ENCODE measurements at regions not wholly inside any gene's neighbourhood (a gene's known extent, or its start where the extent isn't known, plus 50 kb on each side); places are given as distances from the start of the nearest gene placed in this dataset.

DNA sequence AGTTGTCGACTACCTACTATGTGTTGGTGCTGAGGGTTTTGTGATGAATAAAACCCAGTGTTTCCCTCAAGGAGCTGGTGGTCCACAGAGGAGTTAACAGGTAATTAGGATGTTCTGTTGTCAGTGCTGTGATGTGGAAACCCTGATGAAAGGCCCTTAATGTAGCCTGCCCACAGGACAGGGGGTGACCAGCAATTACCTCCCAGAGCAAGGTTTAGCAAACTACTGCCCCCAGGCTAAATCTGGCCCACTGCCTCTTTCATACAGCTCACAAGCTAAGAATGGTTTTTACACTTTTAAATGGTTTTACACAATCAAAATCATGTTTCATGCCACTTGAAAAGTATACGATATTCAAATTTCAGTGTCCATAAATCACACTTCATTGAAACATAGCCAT, 536.2 kb downstream of the MIAT start:
- DNase-seq (ENCODE audit: insufficient read length, low spot score) (no peak), FAIRE-seq (no peak)
- TF ChIP-seq, protein P1, sequence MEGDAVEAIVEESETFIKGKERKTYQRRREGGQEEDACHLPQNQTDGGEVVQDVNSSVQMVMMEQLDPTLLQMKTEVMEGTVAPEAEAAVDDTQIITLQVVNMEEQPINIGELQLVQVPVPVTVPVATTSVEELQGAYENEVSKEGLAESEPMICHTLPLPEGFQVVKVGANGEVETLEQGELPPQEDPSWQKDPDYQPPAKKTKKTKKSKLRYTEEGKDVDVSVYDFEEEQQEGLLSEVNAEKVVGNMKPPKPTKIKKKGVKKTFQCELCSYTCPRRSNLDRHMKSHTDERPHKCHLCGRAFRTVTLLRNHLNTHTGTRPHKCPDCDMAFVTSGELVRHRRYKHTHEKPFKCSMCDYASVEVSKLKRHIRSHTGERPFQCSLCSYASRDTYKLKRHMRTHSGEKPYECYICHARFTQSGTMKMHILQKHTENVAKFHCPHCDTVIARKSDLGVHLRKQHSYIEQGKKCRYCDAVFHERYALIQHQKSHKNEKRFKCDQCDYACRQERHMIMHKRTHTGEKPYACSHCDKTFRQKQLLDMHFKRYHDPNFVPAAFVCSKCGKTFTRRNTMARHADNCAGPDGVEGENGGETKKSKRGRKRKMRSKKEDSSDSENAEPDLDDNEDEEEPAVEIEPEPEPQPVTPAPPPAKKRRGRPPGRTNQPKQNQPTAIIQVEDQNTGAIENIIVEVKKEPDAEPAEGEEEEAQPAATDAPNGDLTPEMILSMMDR (IDR thresholded peaks at IDR 0.05; ENCODE audit: insufficient read depth, missing control alignments), result no peak

DNA sequence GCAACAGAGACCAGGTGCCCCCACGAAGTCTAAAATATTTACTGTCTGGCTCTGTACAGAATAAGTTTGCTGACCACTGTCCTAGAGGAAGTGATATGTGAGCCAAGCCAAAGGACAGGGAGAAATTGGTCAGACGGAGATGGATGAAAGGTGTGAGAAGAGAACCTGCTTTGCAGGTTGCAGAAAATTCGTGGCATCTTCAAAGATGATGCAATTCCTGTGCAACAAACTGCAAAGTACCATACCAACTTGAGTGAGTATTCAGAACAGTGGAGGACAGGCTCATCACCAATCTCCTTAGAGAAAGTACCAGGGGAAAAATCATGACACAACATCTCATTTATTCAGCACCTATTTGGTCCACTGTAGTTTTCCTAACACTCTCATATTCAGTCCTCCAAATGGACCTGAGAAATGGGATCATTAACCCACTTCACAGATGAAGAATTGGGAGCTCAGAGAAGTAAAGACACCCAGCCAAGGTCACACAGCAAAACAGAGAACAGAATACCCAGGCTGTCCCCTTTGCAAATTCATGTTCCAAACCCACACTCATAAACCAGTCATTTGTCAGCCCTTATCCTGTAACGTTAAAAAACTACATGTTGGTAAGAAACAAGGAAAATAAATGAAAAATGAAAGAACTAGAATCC, 536.8 kb downstream of the MIAT start:
- no peak for FAIRE-seq

DNA sequence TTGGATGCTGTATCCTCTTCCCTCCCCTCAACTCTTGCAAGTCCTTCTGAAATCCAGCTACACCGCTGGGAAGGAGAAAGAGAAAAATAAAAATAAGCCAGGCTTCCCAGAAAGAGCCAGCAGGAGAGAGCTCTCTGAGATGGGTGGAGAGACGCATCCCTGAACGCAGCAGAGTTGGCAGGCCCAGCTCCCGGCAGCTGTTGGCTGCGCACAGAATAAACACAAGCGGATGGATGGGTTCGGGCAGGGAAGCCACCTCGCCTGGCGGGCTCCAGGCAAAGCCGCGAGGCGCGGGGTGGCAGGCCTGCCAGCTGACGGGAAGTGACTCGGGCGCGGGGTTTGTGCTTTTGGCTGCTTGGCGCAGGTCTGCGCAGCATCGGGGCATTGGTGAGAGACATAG, 537.7 kb downstream of the MIAT start:
- FAIRE-seq, result no peak
- DNase-seq (ENCODE audit: insufficient read length, low spot score), result no peak
- TF ChIP-seq, protein P1 (IDR thresholded peaks at IDR 0.05; ENCODE audit: insufficient read depth, missing control alignments), result no peak

More for the DNA sequence above, 536.8 kb downstream of the MIAT start:
- TF ChIP-seq, protein P1 (IDR thresholded peaks at IDR 0.05; ENCODE audit: insufficient read depth, missing control alignments), result no peak
- no peak for DNase-seq (ENCODE audit: insufficient read length, low spot score)

DNA sequence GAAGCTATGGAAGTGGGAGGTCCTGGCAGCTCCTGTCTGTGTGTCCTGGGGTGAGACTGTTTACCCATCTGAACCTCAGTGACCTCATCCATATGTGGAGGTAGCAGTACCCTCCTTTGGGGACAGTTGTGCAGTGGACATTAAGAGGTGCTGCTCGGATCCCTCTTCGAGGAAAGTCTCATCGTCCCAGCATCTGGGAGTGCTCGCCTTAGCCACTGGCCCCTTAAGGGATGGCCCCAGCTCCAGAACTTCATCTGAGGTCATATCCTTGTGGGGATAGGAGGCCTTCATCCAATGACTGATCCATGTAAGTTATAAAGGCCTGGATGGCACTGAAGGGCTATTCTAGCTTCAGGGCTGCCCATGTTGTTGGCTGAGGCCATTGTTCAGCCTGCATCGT, 538.1 kb downstream of the MIAT start:
- FAIRE-seq (no peak), DNase-seq (ENCODE audit: insufficient read length, low spot score) (no peak)
- TF ChIP-seq, protein P1 (IDR thresholded peaks at IDR 0.05; ENCODE audit: insufficient read depth, missing control alignments), result no peak

DNA sequence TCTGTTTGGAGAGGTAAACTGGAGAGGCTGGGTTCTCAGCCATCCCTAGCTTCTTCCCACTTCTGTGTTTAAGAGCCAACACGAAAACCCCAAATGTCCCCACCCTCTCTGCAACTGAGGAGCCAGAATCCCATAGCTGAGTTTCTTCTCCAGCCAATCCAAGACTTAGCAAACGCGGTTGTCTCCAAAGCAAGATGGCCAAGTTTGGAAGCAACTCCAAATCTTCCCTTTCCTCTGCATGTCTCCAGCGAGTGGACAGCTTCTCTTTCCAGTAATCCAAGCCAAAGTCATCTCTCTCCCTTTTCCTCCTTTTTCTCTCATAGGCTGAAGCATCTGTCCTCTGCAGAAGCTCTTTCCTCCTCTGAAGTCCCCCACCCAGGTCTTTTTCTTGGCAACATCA, 539.2 kb downstream of the MIAT start:
- FAIRE-seq (no peak), DNase-seq (ENCODE audit: insufficient read length, low spot score) (no peak)
- TF ChIP-seq, protein P1 (IDR thresholded peaks at IDR 0.05; ENCODE audit: insufficient read depth, missing control alignments), result no peak

DNA sequence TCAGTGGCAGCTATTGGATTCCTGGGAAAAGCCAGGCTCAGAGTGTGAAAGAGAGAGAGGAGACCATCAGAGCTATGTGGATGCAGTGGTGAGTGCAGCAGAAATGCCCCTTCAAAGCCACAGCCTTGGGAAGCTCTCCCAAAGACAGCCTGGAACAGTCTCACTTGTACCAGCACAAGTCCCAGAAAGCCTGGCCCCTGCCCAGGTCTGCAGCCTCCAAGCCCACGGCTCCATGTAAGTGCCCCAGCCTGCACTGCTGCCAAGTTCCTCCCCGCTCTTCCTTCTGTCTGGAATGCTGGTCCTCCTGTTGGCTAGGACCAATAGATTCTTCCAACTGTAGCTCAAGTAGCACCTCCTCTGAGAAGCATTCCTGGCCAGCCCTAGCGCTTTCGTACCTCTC, 539.7 kb downstream of the MIAT start:
- no peak for DNase-seq (ENCODE audit: insufficient read length, low spot score)
- FAIRE-seq, result no peak

DNA sequence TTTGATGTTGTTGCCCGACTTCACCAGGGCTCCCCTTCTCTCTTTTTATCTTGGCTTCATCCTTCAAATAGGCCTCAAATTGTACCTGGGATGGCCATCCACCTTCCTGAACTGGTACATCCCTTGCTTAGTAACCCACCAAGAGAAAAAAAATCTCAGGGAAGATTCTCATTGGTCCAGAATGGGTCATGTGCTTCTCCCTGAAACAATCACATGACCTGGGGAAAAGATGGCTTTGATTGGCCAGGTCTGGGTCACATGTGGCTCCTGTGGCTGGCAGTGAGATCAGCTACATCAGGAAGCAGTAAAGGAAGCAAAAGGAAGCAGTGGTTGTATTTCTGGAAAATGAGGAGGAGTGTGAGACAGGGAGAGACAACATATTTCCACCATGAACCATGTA, 540.2 kb downstream of the MIAT start:
- DNase-seq (ENCODE audit: insufficient read length, low spot score) (no peak), FAIRE-seq (no peak)
- TF ChIP-seq, protein P1 (IDR thresholded peaks at IDR 0.05; ENCODE audit: insufficient read depth, missing control alignments), result no peak

More for the DNA sequence above, 539.7 kb downstream of the MIAT start:
- TF ChIP-seq, protein P1 (IDR thresholded peaks at IDR 0.05; ENCODE audit: insufficient read depth, missing control alignments), result no peak

Measured in D721Med (cell line).